HEK293T (cell line): ENCODE measurements at regions not wholly inside any gene's neighbourhood (a gene's known extent, or its start where the extent isn't known, plus 50 kb on each side); places are given as distances from the start of the nearest gene placed in this dataset.

Experiments used
- CTCF ChIA-PET: fragments of 350-600 bp; formaldehyde crosslinking; extraction: SDS; loops from one replicate; lab custom pipeline; 2021; ENCODE audit warnings: antibody characterized with exemption, inconsistent platforms; lab: Yijun Ruan, JAX
- POLR2A ChIA-PET: fragments of 350-600 bp; formaldehyde crosslinking; extraction: SDS; loops from one replicate; lab custom pipeline; 2020; ENCODE audit warnings: antibody characterized with exemption, inconsistent platforms; lab: Yijun Ruan, JAX
- DNase-seq: peaks from one replicate; pipeline ENCODE4 v3.0.0; 2012; ENCODE audit warnings: mixed read lengths; ENCODE audit errors: extremely low spot score
- ARNT ChIP-seq: fragments of 450-650 bp; IDR thresholded peaks from 2 replicates; pipeline ENCODE4 v1.6.1; 2017; ENCODE audit warnings: mild to moderate bottlenecking
- BHLHE40 ChIP-seq: fragments of 450-650 bp; IDR thresholded peaks from 2 replicates; pipeline ENCODE4 v1.6.1; 2016; ENCODE audit warnings: mild to moderate bottlenecking, moderate library complexity, borderline replicate concordance
- CTBP1 ChIP-seq: fragments of 450-650 bp; IDR thresholded peaks from 2 replicates; pipeline ENCODE4 v1.6.1; 2016; ENCODE audit warnings: borderline replicate concordance
- ELF4 ChIP-seq: fragments of 450-650 bp; IDR thresholded peaks from 2 replicates; pipeline ENCODE4 v1.6.1; 2017; ENCODE audit warnings: antibody characterized with exemption
- FOXA1 ChIP-seq: fragments of 450-650 bp; IDR thresholded peaks from 2 replicates; pipeline ENCODE4 v1.6.1; 2016; ENCODE audit warnings: mild to moderate bottlenecking
- FOXK2 ChIP-seq: fragments of 450-650 bp; IDR thresholded peaks from 2 replicates; pipeline ENCODE4 v1.6.1; 2016; ENCODE audit warnings: mild to moderate bottlenecking
- FOXM1 ChIP-seq: fragments of 450-650 bp; IDR thresholded peaks from 2 replicates; pipeline ENCODE4 v1.6.1; 2017; ENCODE audit warnings: mild to moderate bottlenecking, borderline replicate concordance
- HDGF ChIP-seq: fragments of 450-650 bp; IDR thresholded peaks from 2 replicates; pipeline ENCODE4 v1.6.1; 2017; ENCODE audit warnings: antibody characterized with exemption, borderline replicate concordance
- L3MBTL2 ChIP-seq: fragments of 450-650 bp; conservative IDR thresholded peaks from 2 replicates; pipeline ENCODE4 v1.6.1; 2016; ENCODE audit warnings: mild to moderate bottlenecking
- LEF1 ChIP-seq: fragments of 450-650 bp; IDR thresholded peaks from 2 replicates; pipeline ENCODE4 v1.6.1; 2017; ENCODE audit warnings: mild to moderate bottlenecking, borderline replicate concordance
- NFRKB ChIP-seq: fragments of 450-650 bp; IDR thresholded peaks from 2 replicates; pipeline ENCODE4 v1.6.1; 2016; ENCODE audit warnings: mild to moderate bottlenecking, moderate library complexity
- PKNOX1 ChIP-seq: fragments of 450-650 bp; IDR thresholded peaks from 2 replicates; pipeline ENCODE4 v1.6.1; 2016
- SP1 ChIP-seq: fragments of 450-650 bp; IDR thresholded peaks from 2 replicates; pipeline ENCODE4 v1.6.1; 2017
- SUZ12 ChIP-seq: fragments of 450-650 bp; IDR thresholded peaks from 2 replicates; pipeline ENCODE4 v1.6.1; 2016; ENCODE audit warnings: mild to moderate bottlenecking
- TARDBP ChIP-seq: fragments of 450-650 bp; IDR thresholded peaks from 2 replicates; pipeline ENCODE4 v1.6.1; 2016
- ZNF384 ChIP-seq: fragments of 450-650 bp; IDR thresholded peaks from 2 replicates; pipeline ENCODE4 v1.6.1; 2016

- DNase-seq = no peak
- TF ChIP-seq ZNF384 (no peak), FOXA1 (no peak), HDGF (no peak), TARDBP (no peak), LEF1 (no peak), NFRKB (no peak)
- ChIA-PET CTCF (no interaction called here), POLR2A (no interaction called here)
Observed at GRCh38 chr7:68547181-68547580, 1051.1 kb upstream of the AUTS2 start.

GRCh38 chr7:68547799-68548198 lies 1050.5 kb upstream of the AUTS2 start:
- CTCF ChIA-PET = no interaction called here
- DNase-seq = no peak
- TF ChIP-seq L3MBTL2 (no peak), ZNF384 (no peak), CTBP1 (no peak), NFRKB (no peak), HDGF (no peak)
- POLR2A ChIA-PET = no interaction called here

DNA sequence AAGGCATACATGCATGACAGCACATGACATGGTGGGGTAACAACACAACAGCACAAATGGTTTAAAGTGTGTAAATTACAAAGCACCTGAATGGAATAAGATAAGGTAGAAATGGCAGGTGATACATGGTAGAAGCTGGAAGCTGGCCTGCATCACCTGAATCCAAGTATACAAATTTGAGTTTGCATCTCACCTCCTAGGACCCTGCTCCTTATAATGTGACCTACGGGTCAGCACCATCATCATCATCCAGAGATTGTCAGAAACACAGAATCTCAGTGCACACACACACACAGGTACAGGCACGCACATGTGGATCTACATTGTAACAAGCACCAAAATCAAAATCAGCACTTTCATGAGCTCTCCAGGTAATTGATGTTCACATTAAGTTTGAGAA lies 1048.2 kb upstream of the AUTS2 start:
- POLR2A ChIA-PET = no interaction called here
- CTCF ChIA-PET = interaction anchor here (0.6 kb wide), 1 partner anchor 219 kb away, joined by 3 read pairs; no protein-coding TSS in a partner anchor
- DNase-seq = no peak
- TF ChIP-seq FOXK2 = no peak
- TF ChIP-seq PKNOX1 = no peak
- TF ChIP-seq SUZ12 = no peak
- TF ChIP-seq ZNF384 = no peak
- no peak for TF ChIP-seq HDGF
- no peak for TF ChIP-seq CTBP1
- TF ChIP-seq ARNT = no peak
- TF ChIP-seq SP1 = no peak
- TF ChIP-seq L3MBTL2 = no peak
- TF ChIP-seq NFRKB = no peak

GRCh38 chr7:68550635-68551034 lies 1047.6 kb upstream of the AUTS2 start:
- ChIA-PET POLR2A (no interaction called here), CTCF (no interaction called here)
- no peak for DNase-seq
- TF ChIP-seq FOXA1 = no peak

DNA sequence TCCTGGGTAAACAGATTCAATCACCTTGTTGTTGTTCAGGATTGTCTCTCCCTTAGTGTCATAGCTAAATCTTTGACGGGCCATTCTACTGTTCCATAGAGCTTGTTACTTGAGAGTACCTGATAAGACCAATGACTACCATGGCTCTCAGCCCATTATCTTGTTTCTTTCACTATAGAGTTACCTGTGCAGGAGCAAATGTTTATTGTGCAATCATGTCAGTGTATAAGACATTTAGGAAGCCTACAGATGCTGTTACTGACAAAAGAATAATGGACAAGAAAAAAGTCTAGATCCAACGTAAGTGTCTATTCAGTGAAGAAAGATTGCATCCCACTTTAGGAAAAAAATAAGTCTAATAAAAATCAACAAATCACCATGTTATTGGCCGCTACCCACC lies 1041.7 kb upstream of the AUTS2 start:
- POLR2A ChIA-PET = no interaction called here

GRCh38 chr7:68559518-68559917 lies 1038.8 kb upstream of the AUTS2 start:
- TF ChIP-seq ELF4 (no peak), CTBP1 (no peak), SP1 (no peak), TARDBP (no peak)
- DNase-seq = no peak
- CTCF ChIA-PET = no interaction called here
- POLR2A ChIA-PET = no interaction called here

More for the DNA sequence above, 1041.7 kb upstream of the AUTS2 start:
- no peak for TF ChIP-seq SUZ12
- TF ChIP-seq NFRKB = no peak
- no peak for TF ChIP-seq FOXM1
- TF ChIP-seq FOXA1 = no peak
- DNase-seq = no peak
- CTCF ChIA-PET = no interaction called here

- ChIA-PET CTCF (no interaction called here), POLR2A (no interaction called here)
- no peak for DNase-seq
- no peak for TF ChIP-seq NFRKB
- no peak for TF ChIP-seq L3MBTL2
- TF ChIP-seq ELF4 = no peak
- no peak for TF ChIP-seq SUZ12
- TF ChIP-seq BHLHE40 = no peak
- TF ChIP-seq ZNF384 = no peak
- TF ChIP-seq CTBP1 = no peak
- no peak for TF ChIP-seq HDGF
- TF ChIP-seq SP1 = no peak
- TF ChIP-seq LEF1 = no peak
Observed at GRCh38 chr7:68562323-68562899, 1035.9 kb upstream of the AUTS2 start.

- DNase-seq = no peak
- CTCF ChIA-PET = no interaction called here
- TF ChIP-seq CTBP1 (no peak), LEF1 (no peak), ELF4 (no peak), ARNT (no peak), HDGF (no peak), FOXM1 (no peak), SP1 (no peak)
- POLR2A ChIA-PET = no interaction called here
Observed at GRCh38 chr7:68564306-68565135, 1033.8 kb upstream of the AUTS2 start.

DNA sequence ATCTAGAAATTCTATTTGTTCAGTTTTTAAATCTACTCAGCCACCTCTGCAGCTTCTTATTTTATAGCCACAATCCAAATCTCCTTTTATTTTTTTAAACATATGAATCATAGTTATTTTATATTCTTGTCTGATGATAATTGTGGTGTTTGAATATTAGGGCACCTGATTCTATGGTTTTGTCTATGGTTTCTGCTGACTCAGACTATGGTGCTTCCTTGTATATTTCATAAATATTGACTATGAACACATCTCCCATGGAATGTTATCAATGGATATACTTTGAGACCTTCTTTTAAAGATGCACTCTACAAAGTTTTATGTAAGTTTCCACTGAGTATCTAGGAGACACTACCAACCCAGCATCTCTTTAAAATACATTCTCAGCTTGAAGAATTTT lies 1027.0 kb upstream of the AUTS2 start:
- CTCF ChIA-PET = no interaction called here
- no peak for DNase-seq
- TF ChIP-seq L3MBTL2 = no peak
- TF ChIP-seq PKNOX1 = no peak
- TF ChIP-seq FOXK2 = no peak
- no peak for TF ChIP-seq ZNF384
- no peak for TF ChIP-seq CTBP1
- TF ChIP-seq SP1 = no peak
- POLR2A ChIA-PET = no interaction called here
